K562 (cell line): ENCODE measurements at regions not wholly inside any gene's neighbourhood (a gene's known extent, or its start where the extent isn't known, plus 50 kb on each side); places are given as distances from the start of the nearest gene placed in this dataset.
"Not testable (repeated sequence)": the region's sequence is repeated elsewhere in the genome, so short reads cannot be mapped to it uniquely, and the experiment has no call there.

ENCODE experiments used
- ATAC-seq: fragments of 200-7000 bp; cut with Tn5 transposase; 3 replicates; pipeline ENCODE4 v1.9.1; 2020; ENCODE audit warnings: moderate library complexity
- BruUV-seq: library from RNA; stranded (reverse); fragments of 400-500 nt; replicated peaks from 2 replicates; lab custom pipeline; 2021; lab: Mats Ljungman, UMichigan
- CTCF ChIA-PET: fragments of 300-600 bp; formaldehyde crosslinking; extraction: SDS; loops from one replicate; lab custom pipeline; 2021; ENCODE audit warnings: low intra/inter-chr PET ratio; lab: Yijun Ruan, JAX
- POLR2A ChIA-PET: fragments of 300-600, 350-650 bp; sonication (Branson Sonifier 250); formaldehyde crosslinking; extraction: SDS; loops from one replicate; lab custom pipeline; 2021; ENCODE audit warnings: antibody characterized with exemption, inconsistent platforms; lab: Yijun Ruan, JAX
- DNase-seq, 4 experiments: peaks; one replicate each; pipeline versions ENCODE4 v3.0.0 to v3.0.0-alpha.2; 2011 to 2018; ENCODE audit warnings: low spot score in 3 of 4, mixed read lengths in 3 of 4; ENCODE audit errors: extremely low read depth in 1 of 4
- FAIRE-seq: peaks from 2 replicates; lab custom pipeline; 2011; peaks lifted over from hg19 to GRCh38; lab: Jason Lieb, UNC
- H2AFZ ChIP-seq: 2 replicates; pipeline ENCODE4 v1.6.0; 2011; ENCODE audit warnings: low read depth, low read length, control low read depth, inconsistent platforms
- H3K27ac ChIP-seq: fragments of 200-600 bp; 3 replicates; pipeline ENCODE4 v1.8.0; 2011; ENCODE audit warnings: low read depth, mild to moderate bottlenecking, control low read depth, inconsistent platforms, low read length, moderate library complexity, mixed read lengths; ENCODE audit errors: extremely low read depth
- H3K27me3 ChIP-seq, 2 experiments: fragments of 300-600 bp in 1 of 2; 2 replicates in 1 of 2; 3 replicates in 1 of 2; pipeline versions ENCODE4 v1.6.0 to v1.8.0; 2011; ENCODE audit warnings: inconsistent platforms in 2 of 2, low read length in 2 of 2, mild to moderate bottlenecking in 1 of 2, mixed read lengths in 1 of 2, moderate library complexity in 1 of 2; ENCODE audit not compliant: control insufficient read depth in 2 of 2, insufficient read depth in 2 of 2
- H3K36me3 ChIP-seq: fragments of 300-600 bp; 3 replicates; pipeline ENCODE4 v1.8.0; 2011; ENCODE audit warnings: mild to moderate bottlenecking, low read length, inconsistent platforms; ENCODE audit not compliant: control insufficient read depth, insufficient read depth
- H3K4me1 ChIP-seq, 2 experiments: fragments of 200-600 bp in 1 of 2; replicated peaks in 1 of 2; 2 replicates in 1 of 2; 3 replicates in 1 of 2; pipeline versions ENCODE4 v1.5.1 to v1.8.0; 2011; ENCODE audit warnings: inconsistent platforms in 2 of 2, low read length in 2 of 2, mild to moderate bottlenecking in 1 of 2, mixed read lengths in 1 of 2, moderate library complexity in 1 of 2; ENCODE audit not compliant: control insufficient read depth in 2 of 2, insufficient read depth in 2 of 2
- H3K4me2 ChIP-seq: 2 replicates; pipeline ENCODE4 v1.6.1; 2011; ENCODE audit warnings: low read length, control low read depth, inconsistent platforms, mixed read lengths; ENCODE audit not compliant: insufficient read depth
- H3K4me3 ChIP-seq: fragments of 200-600 bp; sonication (generic), shearing (Covaris generic); 2 replicates; pipeline ENCODE4 v1.5.1; 2016; ENCODE audit warnings: control low read depth, inconsistent platforms
- H3K79me2 ChIP-seq: fragments of 200-600 bp; 3 replicates; pipeline ENCODE4 v1.8.0; 2011; ENCODE audit warnings: low read length, inconsistent platforms; ENCODE audit not compliant: control insufficient read depth, insufficient read depth
- H3K9ac ChIP-seq, 2 experiments: 2 replicates each; pipeline versions ENCODE4 v1.6.0 to v1.6.1; 2011; ENCODE audit warnings: low read depth in 2 of 2, low read length in 2 of 2, control low read depth in 1 of 2, inconsistent platforms in 1 of 2, mild to moderate bottlenecking in 1 of 2, mixed read lengths in 1 of 2; ENCODE audit not compliant: insufficient read depth in 1 of 2
- H3K9me1 ChIP-seq: one replicate; pipeline ENCODE4 v1.6.0; 2011; ENCODE audit warnings: inconsistent platforms, mild to moderate bottlenecking, low read length, moderate library complexity; ENCODE audit not compliant: control insufficient read depth, insufficient read depth
- H3K9me3 ChIP-seq: replicated peaks from 2 replicates; pipeline ENCODE4 v1.5.1; 2011; ENCODE audit warnings: low read depth, low read length, inconsistent platforms; ENCODE audit not compliant: control insufficient read depth, insufficient read depth
- H4K20me1 ChIP-seq: replicated peaks from 2 replicates; pipeline ENCODE4 v1.6.1; 2011; ENCODE audit warnings: low read length, inconsistent platforms, mixed read lengths; ENCODE audit not compliant: control insufficient read depth, insufficient read depth
- AFF1 ChIP-seq, 2 experiments: fragments of 450-650 bp; IDR thresholded peaks; 2 replicates each; pipeline ENCODE4 v1.6.1; 2018; ENCODE audit warnings: mild to moderate bottlenecking in 2 of 2, low read depth in 1 of 2; ENCODE audit not compliant: partially characterized antibody in 2 of 2
- WGBS: fragments of 100-300 bp; shearing (Covaris generic); methylation state at CpG from one replicate; pipeline ENCODE4 v1.1.6; 2016; ENCODE audit warnings: low coverage, mixed read lengths; ENCODE audit not compliant: insufficient coverage; ENCODE audit errors: missing lambda C conversion rate; 5-methylcytosine and 5-hydroxymethylcytosine counted together
- in situ Hi-C: fragments of 300-500 bp; cut with MboI; formaldehyde crosslinking; loops from 4 replicates; pipeline ENCODE4 v1.15.0; 2018; ENCODE audit warnings: inconsistent platforms, mixed read lengths
- intact Hi-C: fragments of 100-400 bp; cut with micrococcal nuclease; formaldehyde crosslinking; loops from 2 replicates; pipeline ENCODE4 v1.14.2; 2022

GRCh38 chr6:146987938-146988337 lies 216.3 kb upstream of the STXBP5 start:
- H4K20me1 ChIP-seq, DNase-seq, ATAC-seq, H3K9ac ChIP-seq, H3K9me3 ChIP-seq, H3K9me1 ChIP-seq, FAIRE-seq, POLR2A ChIA-PET, H2AFZ ChIP-seq, H3K79me2 ChIP-seq, H3K27me3 ChIP-seq, BruUV-seq, in situ Hi-C loops, H3K27ac ChIP-seq, H3K4me3 ChIP-seq, H3K4me2 ChIP-seq, CTCF ChIA-PET, H3K36me3 ChIP-seq: not testable (repeated sequence)
- peaks cover 0 to 13% of the 10 kb centered on the region in 2 experiments; a peak in 4 of 5 replicates for H3K4me1 ChIP-seq
- intact Hi-C loops: loop anchor here (5.0 kb wide), 1 partner anchor 131 kb away; no protein-coding TSS in a partner anchor
- WGBS: 100% methylated on average over 1 of the region's 1 CpG
- TF ChIP-seq AFF1 (IDR thresholded peaks at IDR 0.05; ENCODE audit: low read depth in 1 of 2, partially characterized antibody in 2 of 2): peak in 1 of 2 experiments; percentile 94
